Calu3 (cell line): ENCODE measurements at regions not wholly inside any gene's neighbourhood (a gene's known extent, or its start where the extent isn't known, plus 50 kb on each side); places are given as distances from the start of the nearest gene placed in this dataset.

Experiments used
- BruUV-seq: library from RNA; stranded (reverse); fragments of 400-500 nt; replicated peaks from 2 replicates; lab custom pipeline; 2021; lab: Mats Ljungman, UMichigan
- CTCF ChIA-PET: fragments of 300-600 bp; sonication (Branson Sonifier 250); formaldehyde crosslinking; loops from one replicate; lab custom pipeline; 2022; ENCODE audit warnings: antibody characterized with exemption; lab: Charles Lee
- DNase-seq: peaks from one replicate; pipeline ENCODE4 v3.0.0; 2022
- H3K27ac Mint-ChIP-seq: one replicate; pipeline ENCODE4 v1.8.0; 2022; ENCODE audit warnings: mixed read lengths; ENCODE audit not compliant: unreplicated experiment
- H3K27me3 Mint-ChIP-seq: one replicate; pipeline ENCODE4 v1.8.0; 2022; ENCODE audit warnings: mixed read lengths; ENCODE audit not compliant: unreplicated experiment
- H3K36me3 Mint-ChIP-seq: one replicate; pipeline ENCODE4 v1.8.0; 2022; ENCODE audit warnings: mild to moderate bottlenecking, moderate library complexity, mixed read lengths; ENCODE audit not compliant: insufficient read depth, unreplicated experiment
- H3K4me1 Mint-ChIP-seq: one replicate; pipeline ENCODE4 v1.8.0; 2022; ENCODE audit warnings: mild to moderate bottlenecking, low read depth, mixed read lengths; ENCODE audit not compliant: unreplicated experiment
- H3K4me3 Mint-ChIP-seq: one replicate; pipeline ENCODE4 v1.8.0; 2022; ENCODE audit warnings: mild to moderate bottlenecking, low read depth, moderate library complexity, mixed read lengths; ENCODE audit not compliant: unreplicated experiment
- H3K9me3 Mint-ChIP-seq: one replicate; pipeline ENCODE4 v1.8.0; 2022; ENCODE audit warnings: low read depth, mixed read lengths; ENCODE audit not compliant: unreplicated experiment
- CTCF ChIP-seq: fragments of 200-600 bp; IDR thresholded peaks from one replicate; pipeline ENCODE4 v1.8.0; 2022; ENCODE audit warnings: antibody characterized with exemption; ENCODE audit not compliant: unreplicated experiment
- intact Hi-C: fragments of 100-400 bp; cut with micrococcal nuclease; formaldehyde crosslinking; loops from one replicate; pipeline ENCODE4 v1.10.0; 2022; ENCODE audit not compliant: unreplicated experiment

- intact Hi-C loops: no loop called here
- Mint-ChIP-seq H3K27ac (no peak overlapping the region), H3K9me3 (no peaks in the 10 kb centered on the region), H3K4me3 (no peak overlapping the region), H3K27me3 (no peaks in the 10 kb centered on the region), H3K36me3 (no peaks in the 10 kb centered on the region), H3K4me1 (no peaks in the 10 kb centered on the region)
- DNase-seq: no peak
- no TSS peak for BruUV-seq
- no peak for TF ChIP-seq CTCF
- CTCF ChIA-PET: no interaction called here
Observed at GRCh38 chr4:110748071-110748470, 125.2 kb upstream of the PITX2 start.

GRCh38 chr4:110751183-110751582 lies 128.3 kb upstream of the PITX2 start:
- no peak overlapping the region for H3K4me3 Mint-ChIP-seq
- TF ChIP-seq CTCF: no peak
- BruUV-seq: no TSS peak
- intact Hi-C loops: no loop called here
- no peaks in the 10 kb centered on the region for H3K27me3 Mint-ChIP-seq
- DNase-seq: no peak
- H3K4me1 Mint-ChIP-seq: no peaks in the 10 kb centered on the region
- CTCF ChIA-PET: no interaction called here
- no peak overlapping the region for H3K27ac Mint-ChIP-seq
- no peaks in the 10 kb centered on the region for H3K9me3 Mint-ChIP-seq
- H3K36me3 Mint-ChIP-seq: no peaks in the 10 kb centered on the region

- Mint-ChIP-seq H3K9me3 (no peaks in the 10 kb centered on the region), H3K4me1 (no peaks in the 10 kb centered on the region), H3K4me3 (no peak overlapping the region), H3K27me3 (no peaks in the 10 kb centered on the region), H3K36me3 (no peaks in the 10 kb centered on the region), H3K27ac (no peak overlapping the region)
- no TSS peak for BruUV-seq
- intact Hi-C loops: no loop called here
- TF ChIP-seq CTCF: no peak
- DNase-seq: no peak
- CTCF ChIA-PET: no interaction called here
Observed at GRCh38 chr4:110751986-110752385, 129.1 kb upstream of the PITX2 start.

GRCh38 chr4:110753466-110753865 lies 130.6 kb upstream of the PITX2 start:
- H3K9me3 Mint-ChIP-seq: no peaks in the 10 kb centered on the region
- DNase-seq: no peak
- no peak overlapping the region for H3K27ac Mint-ChIP-seq
- no peaks in the 10 kb centered on the region for H3K4me1 Mint-ChIP-seq
- no TSS peak for BruUV-seq
- no peak for TF ChIP-seq CTCF
- H3K36me3 Mint-ChIP-seq: no peaks in the 10 kb centered on the region
- CTCF ChIA-PET: no interaction called here
- intact Hi-C loops: no loop called here
- H3K27me3 Mint-ChIP-seq: no peaks in the 10 kb centered on the region
- no peak overlapping the region for H3K4me3 Mint-ChIP-seq

GRCh38 chr4:110754716-110755115 lies 131.8 kb upstream of the PITX2 start:
- H3K9me3 Mint-ChIP-seq: no peaks in the 10 kb centered on the region
- no peaks in the 10 kb centered on the region for H3K4me1 Mint-ChIP-seq
- BruUV-seq: no TSS peak
- intact Hi-C loops: no loop called here
- CTCF ChIA-PET: no interaction called here
- H3K36me3 Mint-ChIP-seq: no peaks in the 10 kb centered on the region
- TF ChIP-seq CTCF: no peak
- no peak for DNase-seq
- no peak overlapping the region for H3K27ac Mint-ChIP-seq
- no peak overlapping the region for H3K4me3 Mint-ChIP-seq
- no peaks in the 10 kb centered on the region for H3K27me3 Mint-ChIP-seq
